Fibroblast of mammary gland (primary cell): ENCODE measurements at regions not wholly inside any gene's neighbourhood (a gene's known extent, or its start where the extent isn't known, plus 50 kb on each side); places are given as distances from the start of the nearest gene placed in this dataset.
A peak's percentile ranks its signal among the peaks of the same experiment; 100 is the strongest.

Source experiments
- DNase-seq: peaks from one replicate; pipeline ENCODE4 v3.0.0-alpha.2; 2010; ENCODE audit warnings: low read depth
- H3K4me3 ChIP-seq: 2 replicates; pipeline ENCODE4 v1.5.1; 2011; ENCODE audit warnings: low read depth, mild to moderate bottlenecking, low read length, moderate library complexity; ENCODE audit not compliant: control insufficient read depth
- TF ChIP-seq, protein P1 (sequence below): conservative IDR thresholded peaks from 2 replicates; pipeline ENCODE4 v1.5.1; 2011; ENCODE audit warnings: low read depth, low read length, inconsistent platforms; ENCODE audit not compliant: control insufficient read depth, insufficient read depth

DNA sequence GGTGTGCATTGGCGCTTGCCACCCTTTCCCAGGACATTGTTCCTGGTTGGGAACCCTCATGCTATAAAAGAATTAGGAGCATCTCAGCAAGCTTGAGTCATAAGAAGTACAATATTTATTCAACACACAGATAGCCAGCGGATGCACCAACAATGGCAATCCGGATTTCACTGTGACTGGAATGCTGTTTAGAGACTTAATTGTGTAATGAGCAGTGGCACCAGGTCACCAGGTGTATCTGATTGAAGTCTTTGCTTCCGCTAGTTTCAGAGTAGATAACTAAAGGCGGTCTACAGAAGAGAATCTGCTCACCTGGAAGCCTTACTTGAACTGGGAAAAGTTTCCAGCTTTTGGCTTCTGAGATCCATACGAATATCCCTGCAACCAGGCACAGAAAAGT lies 772.3 kb upstream of the GHITM start:
- TF ChIP-seq, protein P1, sequence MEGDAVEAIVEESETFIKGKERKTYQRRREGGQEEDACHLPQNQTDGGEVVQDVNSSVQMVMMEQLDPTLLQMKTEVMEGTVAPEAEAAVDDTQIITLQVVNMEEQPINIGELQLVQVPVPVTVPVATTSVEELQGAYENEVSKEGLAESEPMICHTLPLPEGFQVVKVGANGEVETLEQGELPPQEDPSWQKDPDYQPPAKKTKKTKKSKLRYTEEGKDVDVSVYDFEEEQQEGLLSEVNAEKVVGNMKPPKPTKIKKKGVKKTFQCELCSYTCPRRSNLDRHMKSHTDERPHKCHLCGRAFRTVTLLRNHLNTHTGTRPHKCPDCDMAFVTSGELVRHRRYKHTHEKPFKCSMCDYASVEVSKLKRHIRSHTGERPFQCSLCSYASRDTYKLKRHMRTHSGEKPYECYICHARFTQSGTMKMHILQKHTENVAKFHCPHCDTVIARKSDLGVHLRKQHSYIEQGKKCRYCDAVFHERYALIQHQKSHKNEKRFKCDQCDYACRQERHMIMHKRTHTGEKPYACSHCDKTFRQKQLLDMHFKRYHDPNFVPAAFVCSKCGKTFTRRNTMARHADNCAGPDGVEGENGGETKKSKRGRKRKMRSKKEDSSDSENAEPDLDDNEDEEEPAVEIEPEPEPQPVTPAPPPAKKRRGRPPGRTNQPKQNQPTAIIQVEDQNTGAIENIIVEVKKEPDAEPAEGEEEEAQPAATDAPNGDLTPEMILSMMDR: no peak
- H3K4me3 ChIP-seq: no peak overlapping the region
- no peak for DNase-seq

DNA sequence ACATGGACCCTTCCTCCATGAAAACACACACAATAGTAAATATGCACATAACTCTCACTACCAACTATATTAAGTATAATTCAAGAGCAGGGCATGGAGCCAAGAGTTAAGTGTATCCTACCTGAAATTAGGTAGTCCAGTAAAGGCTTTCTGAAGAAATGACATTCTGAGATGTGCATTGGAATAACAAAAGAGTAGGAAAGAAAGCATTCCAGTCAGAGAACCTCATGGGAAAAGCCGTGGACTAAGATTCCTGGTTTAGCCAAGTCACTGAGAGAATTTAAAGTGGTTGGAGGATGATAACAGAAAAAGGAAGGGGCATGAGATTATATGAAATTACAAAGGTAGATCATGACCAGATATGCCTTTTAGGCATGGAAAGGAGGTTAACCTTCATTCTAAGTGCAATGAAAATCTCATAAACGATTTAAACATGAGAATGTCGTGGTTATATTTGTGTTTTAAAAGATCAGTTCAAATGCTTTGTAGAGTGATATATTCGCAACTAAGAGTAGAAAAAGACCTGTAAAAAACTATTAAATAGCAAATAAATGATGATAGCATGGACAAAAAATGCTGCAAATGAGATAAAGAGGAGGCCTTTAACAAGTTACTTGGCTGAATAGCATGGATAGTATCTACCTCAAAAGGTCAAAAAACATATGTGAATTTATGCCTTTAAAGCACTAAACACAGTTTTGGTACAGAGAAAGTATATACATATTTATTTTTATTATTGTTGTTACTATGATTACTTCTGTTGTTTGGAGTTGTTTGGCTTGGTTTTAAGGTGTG lies 767.4 kb upstream of the GHITM start:
- TF ChIP-seq, protein P1: no peak
- no peak overlapping the region for H3K4me3 ChIP-seq
- DNase-seq: no peak

DNA sequence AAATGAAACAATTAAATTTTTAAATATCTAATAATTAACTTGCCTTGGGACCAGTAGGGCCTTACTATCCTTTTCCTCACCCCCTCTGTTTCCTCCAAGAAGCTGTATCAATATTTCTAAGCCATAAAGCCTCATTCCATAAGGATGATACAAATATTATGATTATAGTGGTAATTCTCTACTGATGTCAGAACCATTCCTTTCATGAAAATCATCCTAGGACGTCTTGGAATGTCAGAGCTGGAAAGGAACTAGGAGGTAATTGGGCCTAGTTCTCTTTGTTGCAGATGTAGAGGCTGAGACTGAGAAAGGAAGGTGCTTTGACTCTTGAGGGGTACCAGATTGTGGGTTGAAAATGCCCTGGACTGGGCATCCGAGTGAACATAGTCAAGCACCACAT lies 766.7 kb upstream of the GHITM start:
- TF ChIP-seq, protein P1: no peak
- no peak for DNase-seq
- H3K4me3 ChIP-seq: no peak overlapping the region

DNA sequence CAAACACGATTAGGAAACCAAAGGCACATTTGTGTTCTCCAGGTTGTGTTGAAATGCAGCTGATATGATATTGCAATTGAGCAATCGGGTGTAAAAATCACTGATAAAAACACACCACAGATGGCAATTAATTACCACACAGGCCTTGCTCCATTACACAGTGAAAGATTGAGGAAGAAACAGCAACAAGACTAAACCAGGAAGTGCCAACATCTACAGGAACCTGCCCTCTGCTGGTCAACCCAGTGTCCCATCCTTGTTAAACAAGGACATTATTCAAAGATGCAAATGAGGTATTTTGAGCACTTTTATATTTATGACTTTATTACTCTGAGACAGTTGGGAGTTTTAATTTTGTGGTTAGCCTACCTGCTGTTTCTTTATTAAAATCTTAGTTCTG lies 765.6 kb upstream of the GHITM start:
- no peak overlapping the region for H3K4me3 ChIP-seq
- TF ChIP-seq, protein P1: peak; percentile 11
- DNase-seq: no peak

DNA sequence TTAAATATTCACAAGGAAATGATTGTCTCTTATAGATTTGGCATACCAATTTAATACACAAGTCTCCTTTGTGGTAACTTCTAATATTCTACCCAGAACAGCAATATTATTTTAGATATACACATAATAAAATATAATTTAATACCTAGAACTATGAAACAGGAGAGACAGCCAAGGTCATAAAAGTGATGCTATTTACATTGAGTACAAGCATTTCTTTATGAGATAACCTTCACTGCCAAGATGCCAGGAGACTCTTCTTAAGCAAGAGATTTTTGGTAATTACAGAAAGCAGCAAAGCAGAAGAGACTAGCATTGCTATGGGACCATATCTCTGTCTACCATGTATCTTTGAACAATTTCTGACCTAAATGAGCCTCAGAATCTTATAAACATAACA lies 764.6 kb upstream of the GHITM start:
- no peak for DNase-seq
- TF ChIP-seq, protein P1: no peak
- no peak overlapping the region for H3K4me3 ChIP-seq

DNA sequence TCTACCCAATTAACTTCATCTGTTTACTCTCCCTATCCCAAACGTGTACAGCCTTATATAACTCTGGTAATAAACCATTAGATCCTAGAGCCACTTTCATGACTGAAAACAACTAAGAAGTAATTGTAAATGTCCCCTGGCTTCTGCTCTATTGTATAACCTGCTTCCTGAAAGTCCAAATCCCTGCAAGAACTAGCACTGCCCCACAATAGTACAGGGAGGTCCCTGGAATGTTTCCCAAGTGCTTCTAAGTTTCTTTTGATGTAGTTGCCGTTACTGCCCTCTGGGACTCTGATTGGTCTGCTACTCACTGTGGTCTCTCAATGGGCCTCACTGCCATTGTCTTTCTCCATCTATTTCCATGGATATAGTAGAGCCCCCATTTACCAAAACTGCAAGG lies 764.0 kb upstream of the GHITM start:
- H3K4me3 ChIP-seq: no peak overlapping the region
- TF ChIP-seq, protein P1: no peak
- no peak for DNase-seq
